Right lobe of liver (tissue), 4 donors: ENCODE measurements at regions not wholly inside any gene's neighbourhood (a gene's known extent, or its start where the extent isn't known, plus 50 kb on each side); places are given as distances from the start of the nearest gene placed in this dataset.

Experiments
- POLR2A ChIP-seq: fragments of 450-650 bp; IDR thresholded peaks from one replicate; pipeline ENCODE4 v1.6.1; 2017; ENCODE audit warnings: antibody characterized with exemption, mild to moderate bottlenecking
- TF ChIP-seq, protein P1 (sequence below), 4 donors: fragments of 200-600 bp in 3 of 4; fragments of 450-650 bp in 1 of 4; IDR thresholded peaks; one replicate each; pipeline versions ENCODE4 v1.5.1 to v1.8.0; 2016 to 2022; ENCODE audit warnings: antibody characterized with exemption in 4 of 4, mild to moderate bottlenecking in 2 of 4
- donor health status: DM: no; HTN: no; CAD: no.
- donor health status: DM: no; HTN: no; CAD: no.
- donor health status: DM: no; HTN: yes; CAD: no.

DNA sequence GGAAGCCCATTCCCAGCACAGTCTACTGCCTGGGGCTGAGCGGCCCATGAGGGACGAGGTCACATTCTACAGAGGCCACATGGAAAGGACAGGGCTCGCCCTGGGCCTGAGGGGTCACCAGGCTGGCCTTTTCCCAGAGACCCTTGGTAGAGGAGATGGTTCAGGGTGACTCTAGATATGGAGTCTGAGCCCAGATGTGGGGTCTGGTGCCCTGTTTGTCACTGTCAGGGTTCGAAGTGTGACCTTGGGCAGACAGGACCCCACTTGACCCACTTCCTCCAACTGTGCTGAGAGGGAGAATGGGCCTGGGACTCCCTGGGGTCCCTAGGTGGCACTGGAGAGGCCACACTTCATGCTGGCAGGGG is 81.0 kb downstream of the MYEOV start:
- TF ChIP-seq, protein P1, sequence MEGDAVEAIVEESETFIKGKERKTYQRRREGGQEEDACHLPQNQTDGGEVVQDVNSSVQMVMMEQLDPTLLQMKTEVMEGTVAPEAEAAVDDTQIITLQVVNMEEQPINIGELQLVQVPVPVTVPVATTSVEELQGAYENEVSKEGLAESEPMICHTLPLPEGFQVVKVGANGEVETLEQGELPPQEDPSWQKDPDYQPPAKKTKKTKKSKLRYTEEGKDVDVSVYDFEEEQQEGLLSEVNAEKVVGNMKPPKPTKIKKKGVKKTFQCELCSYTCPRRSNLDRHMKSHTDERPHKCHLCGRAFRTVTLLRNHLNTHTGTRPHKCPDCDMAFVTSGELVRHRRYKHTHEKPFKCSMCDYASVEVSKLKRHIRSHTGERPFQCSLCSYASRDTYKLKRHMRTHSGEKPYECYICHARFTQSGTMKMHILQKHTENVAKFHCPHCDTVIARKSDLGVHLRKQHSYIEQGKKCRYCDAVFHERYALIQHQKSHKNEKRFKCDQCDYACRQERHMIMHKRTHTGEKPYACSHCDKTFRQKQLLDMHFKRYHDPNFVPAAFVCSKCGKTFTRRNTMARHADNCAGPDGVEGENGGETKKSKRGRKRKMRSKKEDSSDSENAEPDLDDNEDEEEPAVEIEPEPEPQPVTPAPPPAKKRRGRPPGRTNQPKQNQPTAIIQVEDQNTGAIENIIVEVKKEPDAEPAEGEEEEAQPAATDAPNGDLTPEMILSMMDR (IDR thresholded peaks at IDR 0.05) = no peak
- no peak for TF ChIP-seq POLR2A
